Suprapubic skin (tissue), 4 donors: ENCODE measurements at regions not wholly inside any gene's neighbourhood (a gene's known extent, or its start where the extent isn't known, plus 50 kb on each side); places are given as distances from the start of the nearest gene placed in this dataset.

Experiments
- DNase-seq, 2 donors: peaks; one replicate each; pipeline ENCODE4 v3.0.0-alpha.2; 2019; ENCODE audit warnings: low spot score in 2 of 2
- H3K27ac ChIP-seq: fragments of 200-600 bp; sonication (generic); one replicate; pipeline ENCODE4 v1.5.1; 2019
- H3K27me3 ChIP-seq: fragments of 200-600 bp; sonication (generic); one replicate; pipeline ENCODE4 v1.5.1; 2019
- H3K36me3 ChIP-seq: fragments of 200-600 bp; sonication (generic); one replicate; pipeline ENCODE4 v1.5.1; 2019
- H3K4me1 ChIP-seq: fragments of 200-600 bp; sonication (generic); one replicate; pipeline ENCODE4 v1.5.1; 2019
- H3K4me3 ChIP-seq: fragments of 200-600 bp; sonication (generic); one replicate; pipeline ENCODE4 v1.5.1; 2019; ENCODE audit warnings: mild to moderate bottlenecking
- H3K9me3 ChIP-seq: fragments of 200-600 bp; sonication (generic); one replicate; pipeline ENCODE4 v1.5.1; 2019
- EP300 ChIP-seq: sonication (generic); formaldehyde crosslinking; IDR thresholded peaks from one replicate; pipeline ENCODE4 v1.6.1; 2017; ENCODE audit warnings: antibody characterized with exemption
- POLR2A ChIP-seq, 2 donors: fragments of 450-650 bp; IDR thresholded peaks; one replicate each; pipeline ENCODE4 v1.6.1; 2017; ENCODE audit warnings: antibody characterized with exemption in 2 of 2, mild to moderate bottlenecking in 2 of 2, moderate library complexity in 2 of 2
- POLR2AphosphoS5 ChIP-seq, 3 donors: sonication (generic); formaldehyde crosslinking; IDR thresholded peaks; one replicate each; pipeline ENCODE4 v1.6.1; 2017; ENCODE audit warnings: antibody characterized with exemption in 3 of 3
- WGBS: methylation state at CpG from one replicate; pipeline ENCODE4 v1.1.5; 2018; 5-methylcytosine and 5-hydroxymethylcytosine counted together
- TF ChIP-seq, protein P1 (sequence below), 2 donors: fragments of 200-600 bp in 1 of 2; fragments of 450-650 bp in 1 of 2; sonication (generic) in 1 of 2; IDR thresholded peaks; one replicate each; pipeline ENCODE4 v1.5.1; 2016 to 2019; ENCODE audit warnings: antibody characterized with exemption in 2 of 2, mild to moderate bottlenecking in 1 of 2, moderate library complexity in 1 of 2

DNA sequence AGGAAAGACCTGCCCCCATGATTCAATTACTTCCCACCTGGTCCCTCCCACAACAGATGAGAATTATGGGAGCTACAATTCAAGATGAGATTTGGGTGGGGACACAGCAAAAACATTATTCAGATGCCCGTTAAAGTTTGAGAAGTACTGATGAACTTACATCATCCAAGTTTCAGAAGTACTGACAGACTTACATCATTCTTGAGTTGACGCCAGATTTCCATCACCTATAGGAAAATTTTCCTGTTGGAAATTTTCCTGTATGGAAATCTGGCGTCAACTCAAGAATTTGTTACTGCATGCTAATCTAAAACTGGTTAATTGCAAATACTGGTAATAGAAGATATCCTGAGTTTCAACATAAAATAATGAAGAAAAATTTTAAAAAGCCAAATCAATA, 975.9 kb downstream of the MAT2B start:
- DNase-seq: no peak
- H3K9me3 ChIP-seq: no peaks in the 10 kb centered on the region
- no peaks in the 10 kb centered on the region for H3K4me1 ChIP-seq
- no peaks in the 10 kb centered on the region for H3K36me3 ChIP-seq
- no peak overlapping the region for H3K4me3 ChIP-seq
- TF ChIP-seq, protein P1, sequence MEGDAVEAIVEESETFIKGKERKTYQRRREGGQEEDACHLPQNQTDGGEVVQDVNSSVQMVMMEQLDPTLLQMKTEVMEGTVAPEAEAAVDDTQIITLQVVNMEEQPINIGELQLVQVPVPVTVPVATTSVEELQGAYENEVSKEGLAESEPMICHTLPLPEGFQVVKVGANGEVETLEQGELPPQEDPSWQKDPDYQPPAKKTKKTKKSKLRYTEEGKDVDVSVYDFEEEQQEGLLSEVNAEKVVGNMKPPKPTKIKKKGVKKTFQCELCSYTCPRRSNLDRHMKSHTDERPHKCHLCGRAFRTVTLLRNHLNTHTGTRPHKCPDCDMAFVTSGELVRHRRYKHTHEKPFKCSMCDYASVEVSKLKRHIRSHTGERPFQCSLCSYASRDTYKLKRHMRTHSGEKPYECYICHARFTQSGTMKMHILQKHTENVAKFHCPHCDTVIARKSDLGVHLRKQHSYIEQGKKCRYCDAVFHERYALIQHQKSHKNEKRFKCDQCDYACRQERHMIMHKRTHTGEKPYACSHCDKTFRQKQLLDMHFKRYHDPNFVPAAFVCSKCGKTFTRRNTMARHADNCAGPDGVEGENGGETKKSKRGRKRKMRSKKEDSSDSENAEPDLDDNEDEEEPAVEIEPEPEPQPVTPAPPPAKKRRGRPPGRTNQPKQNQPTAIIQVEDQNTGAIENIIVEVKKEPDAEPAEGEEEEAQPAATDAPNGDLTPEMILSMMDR (IDR thresholded peaks at IDR 0.05): no peak
- TF ChIP-seq POLR2A (IDR thresholded peaks at IDR 0.05) (no peak), EP300 (no peak), POLR2AphosphoS5 (IDR thresholded peaks at IDR 0.05) (no peak)
- no peaks in the 10 kb centered on the region for H3K27me3 ChIP-seq
- WGBS: 51% methylated on average over 3 of the region's 3 CpGs
- no peak overlapping the region for H3K27ac ChIP-seq

DNA sequence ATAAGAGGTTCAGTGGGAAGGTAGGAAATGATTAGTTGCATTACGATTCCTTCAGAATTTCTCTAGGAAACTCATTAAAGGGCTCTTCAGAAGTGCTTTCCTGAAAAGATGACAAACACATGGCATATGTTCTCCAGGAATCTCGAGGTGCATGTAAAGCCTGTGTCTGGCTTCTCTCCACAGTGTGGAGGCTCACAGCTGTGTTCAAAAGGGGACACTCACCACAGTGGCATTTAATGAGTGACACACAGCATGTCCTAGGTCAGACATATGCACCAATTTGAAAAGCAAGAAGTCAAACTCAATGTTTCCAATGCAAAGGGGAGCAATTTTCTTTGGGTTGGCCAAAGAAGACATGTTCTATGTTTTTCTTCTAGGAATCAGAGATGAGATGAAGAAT, 976.9 kb downstream of the MAT2B start:
- DNase-seq: no peak

DNA sequence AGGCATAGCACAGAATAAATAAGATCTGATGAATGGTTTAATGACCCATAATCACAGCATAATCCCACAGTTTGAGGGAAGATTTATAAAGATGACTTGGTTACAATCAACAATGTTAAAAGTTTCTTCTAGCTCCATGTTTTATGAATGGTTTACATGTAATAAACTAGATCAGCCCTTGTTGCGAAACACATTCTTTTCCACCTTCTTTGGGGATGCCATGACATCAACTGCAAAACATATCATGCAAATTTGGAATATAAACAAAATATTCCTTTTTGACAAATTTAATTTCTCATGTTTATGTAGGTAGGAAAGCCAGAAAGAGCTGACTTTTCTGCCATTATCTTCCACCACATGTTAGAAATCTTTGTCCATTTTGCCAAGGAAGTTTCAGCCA, 979.5 kb downstream of the MAT2B start:
- Histone ChIP-seq H3K27ac (no peak overlapping the region), H3K36me3 (no peaks in the 10 kb centered on the region), H3K9me3 (no peaks in the 10 kb centered on the region), H3K27me3 (no peaks in the 10 kb centered on the region), H3K4me3 (no peak overlapping the region), H3K4me1 (no peaks in the 10 kb centered on the region)
- WGBS: 95% methylated on average over 1 of the region's 1 CpG
- DNase-seq: no peak
- no peak for TF ChIP-seq EP300
- TF ChIP-seq, protein P1 (IDR thresholded peaks at IDR 0.05): no peak
- no peak for TF ChIP-seq POLR2AphosphoS5 (IDR thresholded peaks at IDR 0.05)
- TF ChIP-seq POLR2A (IDR thresholded peaks at IDR 0.05): no peak

More for the DNA sequence above, 976.9 kb downstream of the MAT2B start:
- TF ChIP-seq POLR2A (IDR thresholded peaks at IDR 0.05): no peak
- no peak for TF ChIP-seq EP300
- TF ChIP-seq, protein P1 (IDR thresholded peaks at IDR 0.05): no peak
- no peak for TF ChIP-seq POLR2AphosphoS5 (IDR thresholded peaks at IDR 0.05)
- no peaks in the 10 kb centered on the region for H3K9me3 ChIP-seq
- no peak overlapping the region for H3K4me3 ChIP-seq
- H3K36me3 ChIP-seq: no peaks in the 10 kb centered on the region
- 49% methylated on average over 2 of the region's 2 CpGs for WGBS
- H3K27ac ChIP-seq: no peak overlapping the region
- no peaks in the 10 kb centered on the region for H3K27me3 ChIP-seq
- no peaks in the 10 kb centered on the region for H3K4me1 ChIP-seq

DNA sequence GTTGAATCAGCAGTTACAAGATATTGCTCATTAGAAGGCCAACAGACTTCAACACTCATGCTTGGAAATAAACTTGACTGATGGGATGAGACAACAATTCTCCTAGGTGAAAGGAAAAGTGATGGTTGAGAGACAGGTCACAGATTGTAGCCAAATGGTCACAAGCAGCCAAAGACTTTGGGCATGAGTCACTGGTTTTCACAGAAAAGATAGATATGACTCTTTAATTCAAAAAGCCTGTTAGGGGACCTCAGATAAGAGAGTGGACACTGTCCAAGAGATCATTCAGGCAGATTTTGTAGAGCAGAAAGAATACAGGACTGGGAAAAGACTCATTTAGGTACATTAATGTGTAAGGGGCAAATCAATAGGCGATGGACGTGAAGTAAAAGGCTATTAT, 982.5 kb downstream of the MAT2B start:
- no peak for DNase-seq
- TF ChIP-seq, protein P1 (IDR thresholded peaks at IDR 0.05): no peak
- TF ChIP-seq POLR2A (IDR thresholded peaks at IDR 0.05) (no peak), POLR2AphosphoS5 (IDR thresholded peaks at IDR 0.05) (no peak), EP300 (no peak)
- Histone ChIP-seq H3K9me3 (no peaks in the 10 kb centered on the region), H3K4me3 (no peak overlapping the region), H3K4me1 (no peaks in the 10 kb centered on the region), H3K27me3 (no peaks in the 10 kb centered on the region), H3K27ac (no peak overlapping the region), H3K36me3 (no peaks in the 10 kb centered on the region)
- WGBS: 79% methylated on average over 2 of the region's 2 CpGs

DNA sequence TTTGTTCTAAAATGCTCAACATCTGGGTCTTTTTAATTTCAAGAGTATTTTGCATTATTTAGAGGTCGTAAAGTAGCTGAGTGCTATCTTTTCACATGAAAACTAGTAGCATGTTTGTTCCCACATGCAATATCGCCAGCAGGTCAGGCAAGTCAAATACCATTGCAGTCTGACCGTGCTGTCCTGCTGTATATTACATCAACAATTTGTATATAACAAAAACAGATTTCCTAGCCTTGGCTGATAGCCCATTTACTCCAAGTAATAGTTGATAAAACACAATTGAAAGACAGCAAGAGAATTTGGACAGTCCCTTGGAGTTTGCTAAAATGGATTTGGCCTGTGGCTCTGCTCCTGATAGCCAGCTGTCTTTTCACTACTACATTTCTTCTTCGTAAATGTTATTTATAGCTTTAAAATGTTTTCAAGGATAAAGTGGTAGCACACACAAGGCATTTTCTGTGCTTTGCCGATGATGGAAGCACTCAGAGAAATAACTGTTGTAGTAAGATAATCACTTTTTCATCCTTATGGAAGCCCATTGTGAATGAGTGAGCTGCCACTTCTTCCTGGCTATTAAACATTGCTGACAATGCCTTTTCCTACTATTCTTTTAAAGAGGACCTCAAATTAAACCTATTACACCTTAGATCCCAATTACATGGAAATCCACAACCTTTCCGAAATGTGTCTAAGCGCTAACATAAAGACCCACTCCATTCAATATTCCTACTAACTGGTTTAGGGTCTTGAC, 992.1 kb downstream of the MAT2B start:
- Histone ChIP-seq H3K27me3 (no peaks in the 10 kb centered on the region), H3K4me3 (no peak overlapping the region), H3K9me3 (no peaks in the 10 kb centered on the region), H3K36me3 (no peaks in the 10 kb centered on the region), H3K4me1 (no peaks in the 10 kb centered on the region), H3K27ac (no peak overlapping the region)
- WGBS: 73% methylated on average over 7 of the region's 7 CpGs
- no peak for DNase-seq
- TF ChIP-seq, protein P1 (IDR thresholded peaks at IDR 0.05): no peak
- TF ChIP-seq EP300 (no peak), POLR2A (IDR thresholded peaks at IDR 0.05) (no peak), POLR2AphosphoS5 (IDR thresholded peaks at IDR 0.05) (no peak)
